ENCODE measurements at regions not wholly inside any gene's neighbourhood (a gene's known extent, or its start where the extent isn't known, plus 50 kb on each side); places are given as distances from the start of the nearest gene placed in this dataset.

- no peak overlapping the region for H2AFZ ChIP-seq (ENCODE audit: low read length)
- no peak overlapping the region for H3K14ac ChIP-seq (ENCODE audit: insufficient read depth, low read length)
- Mint-ChIP-seq H3K9me3 (peaks cover 8 to 12% of the 10 kb centered on the region in 2 experiments), H3K4me1 (peaks cover 20 to 22% of the 10 kb centered on the region in 2 experiments), H3K36me3 (ENCODE audit: insufficient read depth in 1 of 3, low read depth in 3 of 3) (peaks cover 0 to 20% (median 4%) of the 10 kb centered on the region in 3 experiments; a peak in 3 of 7 replicates), H3K27ac (no peak overlapping the region), H3K4me3 (no peak overlapping the region), H3K27me3 (ENCODE audit: low read depth) (no peaks in the 10 kb centered on the region)
- DNase-seq: no peak
- H3T11ph ChIP-seq (ENCODE audit: low read length): no peak overlapping the region
- no CpG with 5 or more reads among the region's 1 CpG for WGBS (ENCODE audit: extremely low coverage, insufficient read length, low lambda C conversion rate)
- no peaks in the 10 kb centered on the region for H4K20me1 ChIP-seq (ENCODE audit: control insufficient read depth, insufficient read depth, insufficient read length)
- H4K91ac ChIP-seq (ENCODE audit: insufficient read length, low read depth, low read length): no peak overlapping the region
- no peak overlapping the region for H3K18ac ChIP-seq (ENCODE audit: insufficient read length, low read depth, low read length)
- no peaks in the 10 kb centered on the region for H3K27me3 ChIP-seq (ENCODE audit: insufficient read depth, low read length)
- no peak overlapping the region for H3K56ac ChIP-seq (ENCODE audit: insufficient read length, low read depth, low read length)
- no peak overlapping the region for H2BK5ac ChIP-seq (ENCODE audit: insufficient read length, low read length)
- no peaks in the 10 kb centered on the region for H3K9me3 ChIP-seq (ENCODE audit: control insufficient read depth, low read depth, low read length)
- no peak for TF ChIP-seq CTCF (conservative IDR thresholded peaks at IDR 0.05)
- no peak overlapping the region for H2BK20ac ChIP-seq (ENCODE audit: low read depth, low read length, poor library complexity, severe bottlenecking)
- H2BK120ac ChIP-seq (ENCODE audit: low read depth, low read length, poor library complexity, severe bottlenecking): no peak overlapping the region
- H3K79me2 ChIP-seq (ENCODE audit: insufficient read depth, low read length): no peaks in the 10 kb centered on the region
- no peak overlapping the region for H2BK15ac ChIP-seq (ENCODE audit: low read depth, low read length)
- no peak overlapping the region for H3K4me2 ChIP-seq (ENCODE audit: insufficient read depth, insufficient read length, low read length)
- no peaks in the 10 kb centered on the region for H3K23me2 ChIP-seq (ENCODE audit: insufficient read length, low read depth, low read length, poor library complexity, severe bottlenecking)
- H3K79me1 ChIP-seq (ENCODE audit: insufficient read depth, low read depth, low read length, poor library complexity, severe bottlenecking): no peaks in the 10 kb centered on the region
- no peak overlapping the region for H2AK5ac ChIP-seq (ENCODE audit: insufficient read length, low read length)
- H3K27ac ChIP-seq (ENCODE audit: insufficient read length, low read depth, low read length): no peak overlapping the region
- H4K5ac ChIP-seq (ENCODE audit: insufficient read length, low read depth, low read length): no peak overlapping the region
- no peak overlapping the region for H3K23ac ChIP-seq (ENCODE audit: insufficient read length, low read depth, low read length)
- H3K9ac ChIP-seq (ENCODE audit: extremely low read depth, insufficient read length, low read length): no peak overlapping the region
- no peak overlapping the region for H2BK12ac ChIP-seq (ENCODE audit: insufficient read length, low read depth, low read length)
- no peak overlapping the region for H4K8ac ChIP-seq (replicated peaks; ENCODE audit: insufficient read length, low read depth, low read length)
- no peak overlapping the region for H3K4ac ChIP-seq (ENCODE audit: low read depth, low read length)
- peaks cover 11% of the 10 kb centered on the region; the same call in 1 of the 2 replicates for H3K4me1 ChIP-seq (ENCODE audit: insufficient read depth, low read length)
These were observed 170.9 kb upstream of the USP25 start for GRCh38 chr21:15558884-15559283.
